Natural killer cell (primary cell): ENCODE measurements at regions not wholly inside any gene's neighbourhood (a gene's known extent, or its start where the extent isn't known, plus 50 kb on each side); places are given as distances from the start of the nearest gene placed in this dataset.
"Not testable (repeated sequence)": the region's sequence is repeated elsewhere in the genome, so short reads cannot be mapped to it uniquely, and the experiment has no call there.

Experiments used
- ATAC-seq, 3 donors: fragments of 150-1000 bp in 2 of 3; fragments of 200-7000 bp in 1 of 3; cut with Tn5 transposase; 1 replicate in 1 of 3; 2 replicates in 2 of 3; pipeline ENCODE4 v1.10.0; 2021; ENCODE audit warnings: mild to moderate bottlenecking in 2 of 3, moderate library complexity in 2 of 3
- DNase-seq, 2 donors: peaks; one replicate each; pipeline versions ENCODE4 v3.0.0 to v3.0.0-alpha.2; 2013 to 2021; ENCODE audit warnings: mixed read lengths in 1 of 2
- H3K27ac ChIP-seq: one replicate; pipeline ENCODE4 v1.5.1; 2013; ENCODE audit warnings: mild to moderate bottlenecking, low read length
- H3K27me3 ChIP-seq: one replicate; pipeline ENCODE4 v1.6.1; 2013; ENCODE audit warnings: low read length; ENCODE audit not compliant: control insufficient read depth, insufficient read depth
- H3K36me3 ChIP-seq: one replicate; pipeline ENCODE4 v1.6.1; 2013; ENCODE audit warnings: low read length; ENCODE audit not compliant: control insufficient read depth, insufficient read depth
- H3K4me1 ChIP-seq: one replicate; pipeline ENCODE4 v1.6.1; 2013; ENCODE audit warnings: low read length; ENCODE audit not compliant: control insufficient read depth, insufficient read depth
- H3K4me3 ChIP-seq: one replicate; pipeline ENCODE4 v1.5.1; 2013; ENCODE audit warnings: low read length
- H3K9me3 ChIP-seq: one replicate; pipeline ENCODE4 v1.6.1; 2013; ENCODE audit warnings: low read length; ENCODE audit not compliant: control insufficient read depth, insufficient read depth
- H3K27ac Mint-ChIP-seq, 2 donors: one replicate each; pipeline ENCODE4 v1.8.0; 2022; ENCODE audit warnings: mild to moderate bottlenecking in 2 of 2, mixed read lengths in 2 of 2, moderate library complexity in 1 of 2
- H3K27me3 Mint-ChIP-seq, 2 donors: one replicate each; pipeline ENCODE4 v1.8.0; 2022; ENCODE audit warnings: low read depth in 2 of 2, mixed read lengths in 2 of 2
- H3K36me3 Mint-ChIP-seq: one replicate; pipeline ENCODE4 v1.8.0; 2022; ENCODE audit warnings: mixed read lengths
- H3K4me1 Mint-ChIP-seq, 2 donors: one replicate each; pipeline ENCODE4 v1.8.0; 2022; ENCODE audit warnings: mixed read lengths in 2 of 2
- H3K4me3 Mint-ChIP-seq: one replicate; pipeline ENCODE4 v1.8.0; 2022; ENCODE audit warnings: mild to moderate bottlenecking, moderate library complexity, mixed read lengths
- H3K9me3 Mint-ChIP-seq, 2 donors: one replicate each; pipeline ENCODE4 v1.8.0; 2022; ENCODE audit warnings: mixed read lengths in 2 of 2
- CTCF ChIP-seq: fragments of 200-600 bp; IDR thresholded peaks from one replicate; pipeline ENCODE4 v1.8.0; 2022; ENCODE audit warnings: antibody characterized with exemption
- WGBS: methylation state at CpG from one replicate; pipeline ENCODE4 v1.1.7; 2013; ENCODE audit warnings: missing lambda C conversion rate; ENCODE audit not compliant: insufficient coverage; 5-methylcytosine and 5-hydroxymethylcytosine counted together
- intact Hi-C: fragments of 100-400 bp; cut with micrococcal nuclease; formaldehyde crosslinking; loops from one replicate; pipeline ENCODE4 v1.14.2; 2022

GRCh38 chr19:20367811-20368294 is 197.7 kb downstream of the ZNF737 start:
- Mint-ChIP-seq H3K9me3 (peaks cover 7 to 17% of the 10 kb centered on the region in 2 donors), H3K36me3 (peaks cover 15% of the 10 kb centered on the region), H3K27ac (no peak overlapping the region), H3K4me1 (no peaks in the 10 kb centered on the region), H3K27me3 (peaks cover 0 to 6% of the 10 kb centered on the region in 2 donors), H3K4me3 (no peak overlapping the region)
- H3K27ac ChIP-seq = no peak overlapping the region
- H3K4me3 ChIP-seq = no peak overlapping the region
- TF ChIP-seq CTCF = no peak
- 50% methylated on average over 8 of the region's 8 CpGs for WGBS
- no peak for ATAC-seq
- H3K9me3 ChIP-seq = peaks cover 8% of the 10 kb centered on the region
- H3K27me3 ChIP-seq = no peaks in the 10 kb centered on the region
- DNase-seq = no peak
- H3K4me1 ChIP-seq = no peaks in the 10 kb centered on the region
- no peaks in the 10 kb centered on the region for H3K36me3 ChIP-seq
- intact Hi-C loops = no loop called here

- peaks cover 7 to 19% of the 10 kb centered on the region in 2 donors for H3K9me3 Mint-ChIP-seq
- no peak overlapping the region for H3K27ac Mint-ChIP-seq
- peaks cover 8% of the 10 kb centered on the region for H3K9me3 ChIP-seq
- ATAC-seq (no peak), DNase-seq (no peak)
- no peak overlapping the region for H3K27ac ChIP-seq
- H3K36me3 Mint-ChIP-seq = no peaks in the 10 kb centered on the region
- H3K27me3 ChIP-seq = no peaks in the 10 kb centered on the region
- intact Hi-C loops = no loop called here
- peaks cover 0 to 6% of the 10 kb centered on the region in 2 donors for H3K27me3 Mint-ChIP-seq
- H3K4me3 Mint-ChIP-seq = no peak overlapping the region
- no peaks in the 10 kb centered on the region for H3K36me3 ChIP-seq
- WGBS = 62% methylated on average over 6 of the region's 6 CpGs
- no peak for TF ChIP-seq CTCF
- H3K4me3 ChIP-seq = no peak overlapping the region
- no peaks in the 10 kb centered on the region for H3K4me1 ChIP-seq
- H3K4me1 Mint-ChIP-seq = no peaks in the 10 kb centered on the region
Observed at GRCh38 chr19:20365146-20365545, 198.1 kb downstream of the ZNF486 start.

GRCh38 chr19:20359933-20360720 is 193.1 kb downstream of the ZNF486 start:
- Mint-ChIP-seq H3K4me3 (no peak overlapping the region), H3K9me3 (peaks cover 12 to 32% of the 10 kb centered on the region in 2 donors), H3K27ac (no peak overlapping the region), H3K4me1 (no peaks in the 10 kb centered on the region), H3K27me3 (no peaks in the 10 kb centered on the region), H3K36me3 (no peaks in the 10 kb centered on the region)
- 60% methylated on average over 11 of the region's 11 CpGs for WGBS
- no peak for TF ChIP-seq CTCF
- DNase-seq (no peak), ATAC-seq (no peak)
- Histone ChIP-seq H3K4me3 (no peak overlapping the region), H3K36me3 (no peaks in the 10 kb centered on the region), H3K4me1 (no peaks in the 10 kb centered on the region), H3K27ac (no peak overlapping the region), H3K9me3 (peaks cover 8% of the 10 kb centered on the region), H3K27me3 (no peaks in the 10 kb centered on the region)
- intact Hi-C loops = no loop called here

GRCh38 chr19:20358841-20359465 is 191.9 kb downstream of the ZNF486 start:
- H3K4me3 ChIP-seq, H3K36me3 ChIP-seq, H3K27ac Mint-ChIP-seq, H3K27ac ChIP-seq, H3K4me1 Mint-ChIP-seq, H3K27me3 ChIP-seq, H3K4me3 Mint-ChIP-seq, H3K27me3 Mint-ChIP-seq, DNase-seq, intact Hi-C loops, H3K36me3 Mint-ChIP-seq, H3K4me1 ChIP-seq, ATAC-seq, H3K9me3 ChIP-seq: not testable (repeated sequence)
- 84% methylated on average over 6 of the region's 7 CpGs for WGBS
- H3K9me3 Mint-ChIP-seq = peaks cover 12 to 28% of the 10 kb centered on the region in 2 donors
